ENCODE measurements at regions not wholly inside any gene's neighbourhood (a gene's known extent, or its start where the extent isn't known, plus 50 kb on each side); places are given as distances from the start of the nearest gene placed in this dataset.
"Not testable (repeated sequence)": the region's sequence is repeated elsewhere in the genome, so short reads cannot be mapped to it uniquely, and the experiment has no call there.

GRCh38 chr2:15820927-15821326 is 119.4 kb upstream of the MYCN start:
- Mint-ChIP-seq H3K36me3 (ENCODE audit: insufficient read depth, unreplicated experiment) (no peaks in the 10 kb centered on the region), H3K9me3 (ENCODE audit: unreplicated experiment) (no peaks in the 10 kb centered on the region), H3K27ac (ENCODE audit: low read depth, unreplicated experiment) (no peak overlapping the region), H3K4me1 (ENCODE audit: insufficient read depth, unreplicated experiment) (no peaks in the 10 kb centered on the region), H3K27me3 (ENCODE audit: insufficient read depth, unreplicated experiment) (peaks cover 10% of the 10 kb centered on the region), H3K4me3 (ENCODE audit: unreplicated experiment) (no peak overlapping the region)
- ChIA-PET CTCF (interaction anchor here (0.6 kb wide), 1 partner anchor 478 kb away, joined by 3 read pairs; no protein-coding TSS in a partner anchor), POLR2A (no interaction called here)
- BruUV-seq (replicated peaks) = no TSS peak
- no peak for DNase-seq (ENCODE audit: unreplicated experiment)
- intact Hi-C loops (cut with micrococcal nuclease) = no loop called here
- no peak for TF ChIP-seq CTCF (IDR thresholded peaks at IDR 0.05; ENCODE audit: unreplicated experiment)

- no peak overlapping the region for H3K4me3 Mint-ChIP-seq (ENCODE audit: unreplicated experiment)
- no peaks in the 10 kb centered on the region for H3K9me3 Mint-ChIP-seq (ENCODE audit: unreplicated experiment)
- BruUV-seq (replicated peaks) = no TSS peak
- no peak for TF ChIP-seq CTCF (IDR thresholded peaks at IDR 0.05; ENCODE audit: unreplicated experiment)
- H3K4me1 Mint-ChIP-seq (ENCODE audit: insufficient read depth, unreplicated experiment) = no peaks in the 10 kb centered on the region
- DNase-seq (ENCODE audit: unreplicated experiment) = no peak
- no peaks in the 10 kb centered on the region for H3K27me3 Mint-ChIP-seq (ENCODE audit: insufficient read depth, unreplicated experiment)
- CTCF ChIA-PET = interaction anchor here (0.6 to 0.8 kb wide), 2 partner anchors 10 to 186 kb away, joined by 3 read pairs; no protein-coding TSS in a partner anchor
- POLR2A ChIA-PET = no interaction called here
- intact Hi-C loops (cut with micrococcal nuclease) = no loop called here
- H3K36me3 Mint-ChIP-seq (ENCODE audit: insufficient read depth, unreplicated experiment) = no peaks in the 10 kb centered on the region
- no peak overlapping the region for H3K27ac Mint-ChIP-seq (ENCODE audit: low read depth, unreplicated experiment)
Observed at GRCh38 chr2:15822151-15823044, 118.0 kb upstream of the MYCN start.

- H3K27ac Mint-ChIP-seq (ENCODE audit: low read depth, unreplicated experiment) = no peak overlapping the region
- no peaks in the 10 kb centered on the region for H3K4me1 Mint-ChIP-seq (ENCODE audit: insufficient read depth, unreplicated experiment)
- no peaks in the 10 kb centered on the region for H3K27me3 Mint-ChIP-seq (ENCODE audit: insufficient read depth, unreplicated experiment)
- TF ChIP-seq CTCF (IDR thresholded peaks at IDR 0.05; ENCODE audit: unreplicated experiment) = no peak
- H3K36me3 Mint-ChIP-seq (ENCODE audit: insufficient read depth, unreplicated experiment) = no peaks in the 10 kb centered on the region
- H3K4me3 Mint-ChIP-seq (ENCODE audit: unreplicated experiment) = no peak overlapping the region
- CTCF ChIA-PET = no interaction called here
- POLR2A ChIA-PET = interaction anchor here (1.0 kb wide), 1 partner anchor 16 kb away, joined by 3 read pairs; no protein-coding TSS in a partner anchor
- no peak for DNase-seq (ENCODE audit: unreplicated experiment)
- no peaks in the 10 kb centered on the region for H3K9me3 Mint-ChIP-seq (ENCODE audit: unreplicated experiment)
- intact Hi-C loops (cut with micrococcal nuclease) = no loop called here
- no TSS peak for BruUV-seq (replicated peaks)
Observed at GRCh38 chr2:15823459-15824396, 116.6 kb upstream of the MYCN start.

GRCh38 chr2:15824467-15824866 is 115.9 kb upstream of the MYCN start:
- H3K27ac Mint-ChIP-seq (ENCODE audit: low read depth, unreplicated experiment); H3K9me3 Mint-ChIP-seq (ENCODE audit: unreplicated experiment); intact Hi-C loops (cut with micrococcal nuclease); H3K27me3 Mint-ChIP-seq (ENCODE audit: insufficient read depth, unreplicated experiment); H3K4me1 Mint-ChIP-seq (ENCODE audit: insufficient read depth, unreplicated experiment); POLR2A ChIA-PET; H3K4me3 Mint-ChIP-seq (ENCODE audit: unreplicated experiment); CTCF ChIA-PET; DNase-seq (ENCODE audit: unreplicated experiment); H3K36me3 Mint-ChIP-seq (ENCODE audit: insufficient read depth, unreplicated experiment); BruUV-seq (replicated peaks): not testable (repeated sequence)

Measured in MCF 10A (cell line).